ENCODE measurements at regions not wholly inside any gene's neighbourhood (a gene's known extent, or its start where the extent isn't known, plus 50 kb on each side); places are given as distances from the start of the nearest gene placed in this dataset.

GRCh38 chrX:69110116-69110530 lies 55.1 kb downstream of the PJA1 start:
- DNase-seq (ENCODE audit: low read depth), result no peak

- peak; percentile 99 for DNase-seq (ENCODE audit: low read depth)
These were observed 55.5 kb downstream of the PJA1 start for GRCh38 chrX:69109706-69110105.

- DNase-seq (ENCODE audit: low read depth), result no peak
These were observed 56.1 kb downstream of the PJA1 start for GRCh38 chrX:69109036-69109663.

- DNase-seq (ENCODE audit: low read depth), result no peak
These were observed 57.4 kb downstream of the PJA1 start for GRCh38 chrX:69107747-69108401.

- no peak for DNase-seq (ENCODE audit: low read depth)
These were observed 58.0 kb downstream of the PJA1 start for GRCh38 chrX:69107231-69107739.

- no peak for DNase-seq (ENCODE audit: low read depth)
These were observed 60.4 kb downstream of the PJA1 start for GRCh38 chrX:69104756-69105434.

GRCh38 chrX:69103539-69103938 lies 61.7 kb downstream of the PJA1 start:
- no peak for DNase-seq (ENCODE audit: low read depth)

GRCh38 chrX:69102612-69103194 lies 62.5 kb downstream of the PJA1 start:
- DNase-seq (ENCODE audit: low read depth), result peak; percentile 18

GRCh38 chrX:69101683-69102251 lies 63.5 kb downstream of the PJA1 start:
- DNase-seq (ENCODE audit: low read depth), result no peak

- no peak for DNase-seq (ENCODE audit: low read depth)
These were observed 64.8 kb downstream of the PJA1 start for GRCh38 chrX:69100478-69100877.

- DNase-seq (ENCODE audit: low read depth), result peak; percentile 31
These were observed 67.6 kb downstream of the PJA1 start for GRCh38 chrX:69097451-69098236.

GRCh38 chrX:69096963-69097362 lies 68.3 kb downstream of the PJA1 start:
- no peak for DNase-seq (ENCODE audit: low read depth)

- DNase-seq (ENCODE audit: low read depth), result no peak
These were observed 70.1 kb downstream of the PJA1 start for GRCh38 chrX:69094977-69095669.

GRCh38 chrX:69093960-69094871 lies 71.0 kb downstream of the PJA1 start:
- peak; percentile 64 for DNase-seq (ENCODE audit: low read depth)

GRCh38 chrX:69090022-69090421 lies 75.2 kb downstream of the PJA1 start:
- DNase-seq (ENCODE audit: low read depth), result no peak

- no peak for DNase-seq (ENCODE audit: low read depth)
These were observed 76.0 kb downstream of the PJA1 start for GRCh38 chrX:69089203-69089602.

- DNase-seq (ENCODE audit: low read depth), result no peak
These were observed 76.9 kb downstream of the PJA1 start for GRCh38 chrX:69088171-69088938.

GRCh38 chrX:69085826-69086225 lies 79.4 kb downstream of the PJA1 start:
- DNase-seq (ENCODE audit: low read depth), result no peak

- no peak for DNase-seq (ENCODE audit: low read depth)
These were observed 80.1 kb downstream of the PJA1 start for GRCh38 chrX:69085151-69085550.
